HG03135 (cell line): ENCODE measurements at regions not wholly inside any gene's neighbourhood (a gene's known extent, or its start where the extent isn't known, plus 50 kb on each side); places are given as distances from the start of the nearest gene placed in this dataset.
A peak's percentile ranks its signal among the peaks of the same experiment; 100 is the strongest.
"Not testable (repeated sequence)": the region's sequence is repeated elsewhere in the genome, so short reads cannot be mapped to it uniquely, and the experiment has no call there.

Source experiments
- ATAC-seq: cut with Tn5 transposase; IDR thresholded peaks from one replicate; pipeline ENCODE4 v1.9.1; 2021; ENCODE audit warnings: mild to moderate bottlenecking, moderate library complexity; ENCODE audit not compliant: unreplicated experiment

- no peak for ATAC-seq
These were observed 302.3 kb upstream of the PLD5 start for GRCh38 chr1:242826701-242827336.

- no peak for ATAC-seq
These were observed 299.9 kb upstream of the PLD5 start for GRCh38 chr1:242824435-242824834.

GRCh38 chr1:242813490-242814091 is 289.1 kb upstream of the PLD5 start:
- peak; percentile 97 for ATAC-seq

- ATAC-seq = no peak
These were observed 286.8 kb upstream of the PLD5 start for GRCh38 chr1:242811092-242811840.

- ATAC-seq = no peak
These were observed 281.8 kb upstream of the PLD5 start for GRCh38 chr1:242806324-242806723.

- ATAC-seq = not testable (repeated sequence)
These were observed 280.9 kb upstream of the PLD5 start for GRCh38 chr1:242805360-242805759.

- no peak for ATAC-seq
These were observed 278.5 kb upstream of the PLD5 start for GRCh38 chr1:242802973-242803372.

GRCh38 chr1:242800521-242800920 is 276.0 kb upstream of the PLD5 start:
- ATAC-seq = no peak

- ATAC-seq = no peak
These were observed 273.4 kb upstream of the PLD5 start for GRCh38 chr1:242797856-242798255.

- peak; percentile 76 for ATAC-seq
These were observed 264.3 kb upstream of the PLD5 start for GRCh38 chr1:242788771-242789170.

- ATAC-seq = no peak
These were observed 263.5 kb upstream of the PLD5 start for GRCh38 chr1:242787968-242788367.

- no peak for ATAC-seq
These were observed 260.3 kb upstream of the PLD5 start for GRCh38 chr1:242784807-242785206.

- peak; percentile 76 for ATAC-seq
These were observed 259.6 kb upstream of the PLD5 start for GRCh38 chr1:242784084-242784483.

- ATAC-seq = no peak
These were observed 249.8 kb upstream of the PLD5 start for GRCh38 chr1:242774256-242774655.

- ATAC-seq = no peak
These were observed 245.9 kb upstream of the PLD5 start for GRCh38 chr1:242770366-242770765.

- no peak for ATAC-seq
These were observed 239.7 kb upstream of the PLD5 start for GRCh38 chr1:242764161-242764560.

- no peak for ATAC-seq
These were observed 237.1 kb upstream of the PLD5 start for GRCh38 chr1:242761556-242761955.

GRCh38 chr1:242754926-242755325 is 230.4 kb upstream of the PLD5 start:
- no peak for ATAC-seq

- no peak for ATAC-seq
These were observed 229.6 kb upstream of the PLD5 start for GRCh38 chr1:242754125-242754524.

- ATAC-seq = no peak
These were observed 222.7 kb upstream of the PLD5 start for GRCh38 chr1:242747233-242747632.

GRCh38 chr1:242745079-242745478 is 220.6 kb upstream of the PLD5 start:
- no peak for ATAC-seq
